Mucosa of gallbladder (tissue), 1 donor: ENCODE measurements at regions not wholly inside any gene's neighbourhood (a gene's known extent, or its start where the extent isn't known, plus 50 kb on each side); places are given as distances from the start of the nearest gene placed in this dataset.
"Not testable (repeated sequence)": the region's sequence is repeated elsewhere in the genome, so short reads cannot be mapped to it uniquely, and the experiment has no call there.

Source experiments
- DNase-seq: peaks from one replicate; pipeline ENCODE4 v3.0.0-alpha.2; 2020; ENCODE audit warnings: low spot score
- donor health status: DM: no; HTN: no; CAD: no.

DNA sequence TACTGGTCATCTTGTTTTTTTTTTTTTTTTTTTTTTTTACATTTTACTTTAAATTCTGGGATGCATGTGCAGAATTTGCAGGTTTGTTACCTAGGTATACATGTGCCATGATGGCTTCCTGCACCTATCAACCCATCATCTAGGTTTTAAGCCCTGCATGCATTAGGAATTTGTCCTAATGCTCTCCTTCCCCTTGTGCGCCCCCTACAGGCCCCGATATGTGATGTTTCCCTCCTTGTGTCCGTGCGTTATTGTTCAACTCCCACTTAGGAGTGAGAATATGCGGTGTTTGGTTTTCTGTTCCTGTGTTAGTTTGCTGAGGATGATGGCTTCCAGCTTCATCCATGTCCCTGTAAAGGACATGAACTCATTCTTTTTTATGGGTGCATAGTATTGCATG lies 249.6 kb upstream of the SLC16A7 start:
- DNase-seq = not testable (repeated sequence)

- DNase-seq = no peak
These were observed 250.4 kb upstream of the SLC16A7 start for GRCh38 chr12:59345406-59345805.

GRCh38 chr12:59344224-59344623 lies 251.6 kb upstream of the SLC16A7 start:
- no peak for DNase-seq

- no peak for DNase-seq
These were observed 266.4 kb upstream of the SLC16A7 start for GRCh38 chr12:59329462-59329861.

- not testable (repeated sequence) for DNase-seq
These were observed 267.3 kb upstream of the SLC16A7 start for GRCh38 chr12:59328395-59329075.

DNA sequence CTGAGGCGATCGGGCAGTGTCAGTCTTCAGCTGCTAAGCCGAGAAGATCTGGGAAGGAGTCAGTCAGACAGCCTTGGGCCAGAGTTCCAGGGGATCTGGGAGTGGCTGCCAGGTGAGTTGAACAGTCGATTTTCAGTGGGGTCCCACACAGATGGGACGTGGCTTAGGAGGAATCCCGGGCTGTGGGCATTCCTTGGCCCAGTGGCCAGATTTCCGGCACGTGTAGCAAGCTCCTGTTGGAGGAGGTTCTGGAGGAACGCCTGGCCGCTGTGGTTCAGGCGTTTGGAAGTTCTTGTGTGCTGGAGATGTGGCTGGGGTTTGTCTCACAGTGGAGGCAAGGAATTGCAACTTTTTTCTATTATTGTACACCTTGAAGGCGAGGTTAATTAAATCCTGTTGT lies 269.4 kb upstream of the SLC16A7 start:
- not testable (repeated sequence) for DNase-seq

GRCh38 chr12:59322473-59322872 lies 273.4 kb upstream of the SLC16A7 start:
- DNase-seq = no peak

DNA sequence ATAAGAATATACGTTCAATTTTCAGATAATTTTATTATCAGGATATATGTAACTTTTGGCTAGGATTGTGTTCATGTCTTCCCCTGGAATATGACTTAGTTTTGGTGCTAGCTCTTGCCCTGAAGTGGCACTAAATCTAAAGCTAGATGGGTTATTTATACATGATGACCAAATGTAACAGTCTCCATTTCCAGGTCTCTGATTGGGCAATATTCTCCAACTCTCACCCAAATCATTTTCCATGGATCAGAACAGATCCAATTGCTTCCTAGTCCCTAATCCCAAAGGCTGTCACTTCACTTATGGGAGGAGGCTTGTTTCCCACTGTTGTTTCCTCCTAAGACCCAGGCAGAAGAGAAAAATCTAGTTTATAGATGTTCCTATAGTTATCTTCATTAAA lies 274.6 kb upstream of the SLC16A7 start:
- no peak for DNase-seq

DNA sequence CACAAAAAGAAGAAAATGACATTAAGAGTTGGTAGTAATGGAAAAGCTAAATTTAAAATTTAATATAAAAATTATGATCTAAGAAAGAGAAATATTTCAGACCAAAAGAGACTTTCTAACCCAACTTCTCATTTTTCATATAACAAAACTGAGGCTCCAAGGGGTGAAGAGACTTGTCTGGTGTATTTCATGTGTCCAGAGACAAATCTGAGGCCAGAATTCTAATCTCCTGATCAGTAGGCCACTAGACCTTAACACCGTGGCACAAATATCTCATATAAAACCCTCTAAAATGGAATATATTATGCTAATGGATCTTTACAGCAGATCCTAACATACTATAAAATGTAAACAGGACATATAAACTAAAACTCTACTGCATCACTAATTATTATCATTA lies 275.7 kb upstream of the SLC16A7 start:
- no peak for DNase-seq

GRCh38 chr12:59318940-59319339 lies 276.9 kb upstream of the SLC16A7 start:
- no peak for DNase-seq

DNA sequence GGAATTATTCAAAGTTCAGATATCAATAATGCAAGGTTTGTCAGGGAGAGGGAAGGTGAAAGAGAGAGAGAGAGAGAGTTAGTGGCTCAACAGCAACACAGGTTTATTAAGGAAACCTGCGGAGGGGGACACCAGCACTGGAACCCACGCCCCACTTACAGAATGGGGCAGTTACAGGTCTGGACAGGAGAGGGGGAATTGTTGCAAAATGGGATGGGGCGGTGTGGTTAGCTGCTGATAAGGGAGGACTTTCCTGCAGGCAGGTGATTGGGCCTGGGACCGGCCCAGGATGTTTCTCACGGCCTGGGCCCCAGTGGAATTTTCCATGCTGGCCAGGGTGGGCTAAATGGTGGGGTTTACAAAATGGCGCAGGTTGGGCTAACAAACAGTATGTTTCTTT lies 278.2 kb upstream of the SLC16A7 start:
- DNase-seq = no peak

DNA sequence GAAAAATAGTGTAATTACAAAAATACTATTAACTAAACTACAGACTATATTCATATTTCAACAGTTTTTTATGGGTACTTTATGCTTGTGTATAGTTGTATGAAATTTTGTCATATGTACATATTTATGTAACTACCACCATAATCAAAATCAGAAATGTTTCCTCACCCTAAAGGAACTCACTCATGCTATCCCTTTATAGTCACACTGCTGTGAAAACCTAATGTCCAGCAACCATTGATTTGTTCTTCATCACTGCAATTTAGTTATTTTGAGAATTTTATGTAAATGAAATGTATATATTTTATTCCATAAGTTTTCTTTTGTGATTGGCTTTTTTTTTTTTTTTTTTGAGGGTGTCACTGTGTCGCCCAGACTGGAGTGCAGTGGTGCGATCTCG lies 278.9 kb upstream of the SLC16A7 start:
- no peak for DNase-seq

DNA sequence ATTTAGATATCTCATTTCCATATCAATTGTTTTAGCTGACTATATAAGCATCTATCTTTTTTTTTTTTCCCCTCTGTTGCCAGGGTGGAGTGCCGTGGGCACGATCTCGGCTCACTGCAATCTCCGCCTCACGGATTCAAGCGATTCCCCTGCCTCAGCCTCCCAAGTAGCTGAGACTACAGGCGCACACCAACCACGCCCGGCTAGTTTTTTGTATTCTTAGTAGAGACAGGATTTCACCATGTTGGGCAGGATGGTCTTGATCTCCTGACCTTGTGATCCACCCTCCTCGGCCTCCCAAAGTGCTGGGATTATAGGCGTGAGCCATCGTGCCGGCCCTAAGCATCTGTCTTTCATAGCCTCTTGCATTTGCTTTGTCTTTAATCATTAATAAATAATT lies 279.5 kb upstream of the SLC16A7 start:
- DNase-seq = not testable (repeated sequence)

DNA sequence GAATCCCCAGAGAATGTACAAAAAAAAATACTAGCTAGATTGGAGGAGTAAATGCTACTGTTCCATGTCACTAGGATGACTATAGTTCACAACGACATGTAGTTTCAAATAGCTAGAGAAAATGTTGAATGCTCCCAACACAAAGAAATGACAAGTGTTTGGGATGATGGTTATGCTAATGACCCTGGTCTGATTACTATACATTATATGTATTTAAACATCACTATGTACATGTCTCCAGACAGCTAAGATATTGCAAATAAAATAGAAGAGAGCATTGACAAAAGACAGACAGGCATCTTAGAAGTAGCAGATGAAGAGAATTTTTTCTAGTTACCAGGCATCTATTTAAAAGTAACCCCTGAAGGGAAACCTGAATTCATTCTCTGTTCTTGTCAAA lies 281.6 kb upstream of the SLC16A7 start:
- no peak for DNase-seq

DNA sequence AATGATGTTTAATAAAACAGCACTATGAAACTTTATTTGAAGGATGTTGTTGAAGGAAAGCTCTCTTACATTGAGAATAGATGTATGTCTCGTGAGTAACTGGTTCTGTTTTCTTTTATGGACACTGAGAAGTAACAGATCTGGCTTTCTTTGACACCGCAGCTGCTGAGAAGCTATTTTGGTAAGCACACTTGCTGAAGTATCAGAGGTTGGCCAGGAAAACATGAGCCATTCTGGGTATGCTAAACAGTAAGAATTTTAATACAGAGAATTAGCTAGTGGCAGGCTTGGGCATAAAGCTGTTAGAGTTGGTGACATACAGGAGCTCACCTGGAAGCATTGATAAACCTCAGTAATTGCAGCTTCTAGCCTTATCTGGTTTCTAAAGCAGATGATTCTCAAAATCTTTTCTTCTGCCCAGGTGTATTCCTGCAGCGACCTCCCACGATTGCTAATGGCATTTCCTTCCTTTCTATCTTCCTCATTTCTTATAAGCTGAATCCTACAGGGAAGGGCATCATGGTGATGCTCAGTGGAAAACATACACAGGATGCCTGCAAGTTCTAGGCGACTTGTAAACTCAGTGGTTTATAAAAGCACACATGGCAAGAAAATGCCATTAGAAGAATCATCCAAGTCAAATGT lies 291.6 kb upstream of the SLC16A7 start:
- no peak for DNase-seq

DNA sequence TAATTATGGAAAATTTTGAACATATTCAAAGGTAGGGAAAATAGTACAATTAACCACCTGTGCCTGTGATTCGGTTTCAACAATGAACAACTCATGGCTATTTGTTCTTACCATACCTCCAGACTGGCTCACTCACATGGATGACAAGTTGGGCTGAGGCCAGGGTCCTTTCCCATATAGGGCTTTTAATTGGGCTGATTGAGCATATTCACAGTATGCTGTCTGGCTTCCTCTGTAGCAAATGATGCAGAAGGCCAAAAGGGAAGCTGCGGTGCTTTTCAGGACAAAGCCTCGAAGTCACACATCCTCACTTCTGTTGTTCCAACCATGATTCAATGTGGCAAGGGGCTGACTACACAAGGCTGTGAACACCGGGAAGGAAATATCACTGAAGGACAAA lies 297.5 kb upstream of the SLC16A7 start:
- DNase-seq = no peak

GRCh38 chr12:59294221-59294620 lies 301.6 kb upstream of the SLC16A7 start:
- DNase-seq = no peak

DNA sequence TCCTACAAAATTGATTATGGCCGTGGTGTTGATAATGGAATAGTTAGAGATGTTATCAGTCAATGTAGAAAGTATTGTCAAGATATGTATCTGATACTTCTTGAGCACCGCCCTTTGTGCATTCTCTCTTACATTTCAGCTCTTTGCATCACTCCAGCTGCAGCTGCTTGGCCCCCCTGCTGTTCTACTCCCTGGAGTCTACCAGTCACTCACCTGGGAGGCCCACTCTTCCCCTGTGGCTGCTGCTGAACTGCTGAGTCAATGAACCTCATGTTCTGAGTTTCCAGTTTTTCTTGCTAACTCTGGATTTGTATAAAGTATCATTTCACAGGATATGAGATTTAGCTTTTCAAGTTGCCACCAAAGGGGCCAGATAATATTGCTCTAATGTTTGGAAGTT lies 312.8 kb upstream of the SLC16A7 start:
- DNase-seq = no peak

DNA sequence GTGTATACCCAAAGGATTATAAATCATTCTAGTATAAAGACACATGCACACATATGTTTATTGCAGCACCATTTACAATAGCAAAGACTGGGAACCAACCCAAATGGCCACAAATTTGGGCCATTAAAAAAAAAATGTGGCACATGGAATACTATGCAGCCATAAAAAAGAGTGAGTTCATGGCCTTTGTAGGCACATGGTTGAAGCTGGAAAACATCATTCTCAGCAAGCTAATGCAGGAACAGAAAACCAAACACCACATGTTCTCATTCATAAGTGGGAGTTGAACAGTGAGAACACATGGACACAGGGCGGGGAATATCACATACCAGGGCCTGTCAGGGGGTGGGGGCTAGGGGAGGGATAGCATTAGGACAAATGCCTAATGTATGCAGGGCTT lies 322.3 kb upstream of the SLC16A7 start:
- DNase-seq = not testable (repeated sequence)

- no peak for DNase-seq
These were observed 327.5 kb upstream of the SLC16A7 start for GRCh38 chr12:59268295-59268809.

DNA sequence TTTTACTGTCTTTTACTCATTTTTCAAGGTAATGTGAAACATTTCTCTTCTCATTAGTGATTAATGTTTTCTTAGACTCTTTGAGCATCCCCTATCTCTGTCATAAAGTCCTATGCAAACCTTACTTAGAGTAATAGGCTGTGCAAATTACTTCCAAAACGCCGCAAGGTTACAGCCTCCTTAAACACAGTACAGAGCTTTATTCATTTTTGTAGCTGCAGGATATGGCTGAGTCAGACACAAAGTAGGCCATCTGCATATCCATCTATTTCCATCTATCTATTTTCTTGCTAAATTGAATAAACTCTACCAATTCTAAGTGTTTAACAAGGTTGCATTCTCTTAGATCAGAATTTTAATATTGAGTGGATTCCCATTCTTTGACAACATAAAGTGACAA lies 335.6 kb upstream of the SLC16A7 start:
- DNase-seq = no peak

GRCh38 chr12:59252731-59253130 lies 332.4 kb upstream of the LRIG3 start:
- no peak for DNase-seq

GRCh38 chr12:59250766-59251165 lies 330.5 kb upstream of the LRIG3 start:
- DNase-seq = no peak

GRCh38 chr12:59240048-59240447 lies 319.7 kb upstream of the LRIG3 start:
- no peak for DNase-seq
